ENCODE measurements at regions not wholly inside any gene's neighbourhood (a gene's known extent, or its start where the extent isn't known, plus 50 kb on each side); places are given as distances from the start of the nearest gene placed in this dataset.

- TF ChIP-seq POLR2A (IDR thresholded peaks at IDR 0.05; ENCODE audit: low read length), result no peak
- no peak for TF ChIP-seq GATA1 (IDR thresholded peaks at IDR 0.05; ENCODE audit: low read depth, low read length)
These were observed 252.8 kb upstream of the CNTN6 start for GRCh38 chr3:839981-840380.

Measured in erythroblast (primary cell).